Sigmoid colon (tissue), 4 donors: ENCODE measurements at regions not wholly inside any gene's neighbourhood (a gene's known extent, or its start where the extent isn't known, plus 50 kb on each side); places are given as distances from the start of the nearest gene placed in this dataset.
"Not testable (repeated sequence)": the region's sequence is repeated elsewhere in the genome, so short reads cannot be mapped to it uniquely, and the experiment has no call there.

Experiments used
- CTCF ChIP-seq, 4 experiments: fragments of 450-650 bp in 3 of 4; fragments of 200-600 bp in 1 of 4; IDR thresholded peaks; one replicate each; pipeline ENCODE4 v1.5.1; 2016 to 2019; ENCODE audit warnings: antibody characterized with exemption in 4 of 4, mild to moderate bottlenecking in 3 of 4, moderate library complexity in 2 of 4
- POLR2A ChIP-seq, 2 donors: fragments of 450-650 bp; IDR thresholded peaks; one replicate each; pipeline ENCODE4 v1.6.1; 2016; ENCODE audit warnings: antibody characterized with exemption in 2 of 2, mild to moderate bottlenecking in 2 of 2, moderate library complexity in 2 of 2
- POLR2AphosphoS5 ChIP-seq, 4 donors: sonication (generic); formaldehyde crosslinking; IDR thresholded peaks; one replicate each; pipeline ENCODE4 v1.6.1; 2017; ENCODE audit warnings: antibody characterized with exemption in 4 of 4

DNA sequence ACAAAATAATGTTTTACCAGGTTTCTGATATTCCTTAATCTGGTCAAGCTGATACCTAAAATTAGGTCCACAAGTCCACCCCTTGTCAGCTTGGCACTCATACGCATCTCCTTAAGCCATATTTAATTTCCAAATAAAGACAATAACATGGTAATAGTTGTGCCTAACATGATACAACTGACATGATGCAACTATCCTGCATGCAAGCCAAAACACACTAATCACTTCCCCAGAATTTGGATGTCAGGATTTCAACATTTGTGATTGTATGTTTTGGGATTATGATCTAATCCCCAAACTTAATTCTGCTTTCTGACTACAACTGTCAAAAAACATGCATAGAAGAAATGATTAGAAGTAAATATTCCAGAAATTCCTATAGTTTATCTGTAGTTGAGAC, 174.4 kb upstream of the ZNF92 start:
- TF ChIP-seq CTCF, POLR2A, POLR2AphosphoS5 (IDR thresholded peaks at IDR 0.05): not testable (repeated sequence)
